ENCODE measurements at regions not wholly inside any gene's neighbourhood (a gene's known extent, or its start where the extent isn't known, plus 50 kb on each side); places are given as distances from the start of the nearest gene placed in this dataset.
"Not testable (repeated sequence)": the region's sequence is repeated elsewhere in the genome, so short reads cannot be mapped to it uniquely, and the experiment has no call there.

- DNase-seq (ENCODE audit: low read depth in 2 of 2), result no peak
These were observed 1307.2 kb downstream of the EFNA5 start for GRCh38 chr5:106363578-106363977.

GRCh38 chr5:106361905-106362304, 1308.8 kb downstream of the EFNA5 start:
- DNase-seq (ENCODE audit: low read depth in 2 of 2), result no peak

- no peak for DNase-seq (ENCODE audit: low read depth in 2 of 2)
These were observed 1339.3 kb downstream of the EFNA5 start for GRCh38 chr5:106331415-106331814.

- no peak for DNase-seq (ENCODE audit: low read depth in 2 of 2)
These were observed 1346.4 kb downstream of the EFNA5 start for GRCh38 chr5:106324356-106324755.

GRCh38 chr5:106321242-106321641, 1349.5 kb downstream of the EFNA5 start:
- DNase-seq (ENCODE audit: low read depth in 2 of 2), result no peak

GRCh38 chr5:106314221-106314824, 1356.4 kb downstream of the EFNA5 start:
- DNase-seq (ENCODE audit: low read depth in 2 of 2), result no peak

DNA sequence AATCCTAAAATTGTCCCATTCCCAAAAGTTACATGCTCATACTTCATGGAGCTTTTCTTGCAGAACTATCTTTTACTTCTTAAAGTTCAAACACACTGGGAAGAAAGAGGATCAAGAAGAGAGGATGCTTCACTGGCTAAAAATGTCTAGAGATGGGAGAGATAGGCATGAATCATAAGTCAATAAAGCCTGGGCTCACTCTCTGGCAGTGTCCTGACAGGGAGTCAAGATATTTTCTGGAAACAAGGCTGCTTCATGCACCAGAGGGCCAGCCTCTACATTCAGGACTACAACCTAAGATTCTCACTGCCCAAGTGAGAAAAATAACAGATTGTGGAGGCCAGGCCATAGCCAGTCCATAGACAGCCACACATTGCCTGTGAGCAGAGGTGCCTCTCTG, 1358.4 kb downstream of the EFNA5 start:
- no peak for DNase-seq (ENCODE audit: low read depth in 2 of 2)

GRCh38 chr5:106311230-106311915, 1359.4 kb downstream of the EFNA5 start:
- DNase-seq (ENCODE audit: low read depth in 2 of 2), result no peak

DNA sequence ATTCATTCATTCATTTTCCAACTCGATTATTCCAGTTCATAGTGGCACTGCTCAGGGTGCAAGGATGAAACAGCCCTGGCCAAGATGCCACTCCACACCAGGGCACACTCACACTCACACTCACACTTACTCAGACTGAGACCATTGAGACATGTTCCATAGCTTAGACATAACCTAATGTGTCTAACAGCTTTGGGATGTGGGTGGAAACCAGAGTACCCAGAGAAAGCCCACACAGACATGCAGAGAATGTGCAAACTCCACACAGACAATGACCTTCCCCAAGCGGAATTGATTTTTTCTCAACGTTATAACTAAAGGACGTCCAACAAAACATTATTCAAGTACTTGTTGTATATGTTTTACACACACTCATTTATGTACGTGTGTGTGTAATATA, 1363.5 kb downstream of the EFNA5 start:
- no peak for DNase-seq (ENCODE audit: low read depth in 2 of 2)

GRCh38 chr5:106306313-106307028, 1364.3 kb downstream of the EFNA5 start:
- DNase-seq (ENCODE audit: low read depth in 2 of 2), result no peak

- DNase-seq (ENCODE audit: low read depth in 2 of 2), result no peak
These were observed 1366.8 kb downstream of the EFNA5 start for GRCh38 chr5:106303911-106304310.

DNA sequence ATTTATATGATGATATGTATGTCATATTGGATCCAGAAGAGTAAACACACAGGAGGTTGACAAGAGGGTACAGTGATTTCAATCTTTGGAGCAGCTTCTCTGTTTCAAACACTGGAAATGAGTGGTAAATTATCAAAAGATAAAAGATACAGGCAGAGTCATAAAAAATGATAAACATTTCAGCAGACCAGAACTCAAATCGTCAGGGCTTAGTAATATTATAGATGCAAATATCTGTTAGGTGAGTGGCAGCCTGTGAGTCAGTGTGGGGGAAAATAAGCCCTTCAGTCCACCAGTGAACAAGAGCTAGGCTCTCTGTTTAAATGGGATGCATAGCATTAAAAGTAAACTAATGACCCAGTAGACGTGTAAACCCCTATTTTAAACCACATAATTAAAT, 1378.1 kb downstream of the EFNA5 start:
- DNase-seq (ENCODE audit: low read depth in 2 of 2), result no peak

GRCh38 chr5:106290841-106291240, 1379.9 kb downstream of the EFNA5 start:
- no peak for DNase-seq (ENCODE audit: low read depth in 2 of 2)

GRCh38 chr5:106288979-106289378, 1381.8 kb downstream of the EFNA5 start:
- DNase-seq (ENCODE audit: low read depth in 2 of 2), result no peak

DNA sequence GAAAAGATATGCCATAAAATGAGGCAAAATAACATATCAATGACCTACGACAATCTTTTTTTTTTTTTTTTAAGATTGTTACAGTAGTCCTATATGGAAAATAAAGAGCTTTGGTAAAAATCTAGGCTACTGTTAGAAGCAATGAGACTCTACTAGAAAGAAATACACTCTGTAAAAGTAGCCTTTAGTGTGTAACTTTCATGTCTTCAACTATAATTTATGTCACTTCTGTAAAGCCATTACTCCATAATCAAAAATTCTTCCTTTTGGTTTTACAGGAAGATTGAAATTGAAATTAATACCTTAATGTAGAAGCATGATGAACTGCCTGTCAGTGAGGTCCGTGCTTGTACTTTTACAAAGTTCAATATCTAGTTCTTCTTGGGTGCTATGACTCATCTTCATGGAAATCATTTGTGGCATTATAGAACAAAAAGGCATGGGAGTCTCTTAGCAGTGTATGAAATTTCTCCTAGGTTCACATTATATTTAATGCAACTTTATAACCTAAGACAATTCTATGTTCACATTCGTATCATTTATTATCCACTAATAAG, 1393.1 kb downstream of the EFNA5 start:
- no peak for DNase-seq (ENCODE audit: low read depth in 2 of 2)

GRCh38 chr5:106269252-106269843, 1401.4 kb downstream of the EFNA5 start:
- no peak for DNase-seq (ENCODE audit: low read depth in 2 of 2)

- no peak for DNase-seq (ENCODE audit: low read depth in 2 of 2)
These were observed 1403.5 kb downstream of the EFNA5 start for GRCh38 chr5:106267256-106267655.

DNA sequence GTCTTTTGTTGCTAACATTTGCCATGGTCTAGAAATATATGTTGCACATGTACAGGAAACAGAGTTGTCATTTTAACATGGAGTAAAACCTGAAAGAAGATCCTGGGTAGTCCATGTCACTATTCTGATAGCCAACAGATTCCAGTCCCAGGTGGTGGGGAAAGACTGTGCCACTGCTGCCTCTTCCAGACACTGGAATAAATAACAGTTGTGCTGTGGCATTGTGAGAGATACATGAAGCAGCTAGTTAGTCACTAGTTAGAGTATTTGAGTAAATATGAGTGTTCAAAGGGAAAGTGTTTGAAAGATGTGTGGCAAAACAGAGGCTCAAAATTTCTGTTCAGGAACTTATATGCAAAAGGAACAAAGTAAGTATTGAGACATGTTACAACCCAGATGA, 1408.3 kb downstream of the EFNA5 start:
- no peak for DNase-seq (ENCODE audit: low read depth in 2 of 2)

DNA sequence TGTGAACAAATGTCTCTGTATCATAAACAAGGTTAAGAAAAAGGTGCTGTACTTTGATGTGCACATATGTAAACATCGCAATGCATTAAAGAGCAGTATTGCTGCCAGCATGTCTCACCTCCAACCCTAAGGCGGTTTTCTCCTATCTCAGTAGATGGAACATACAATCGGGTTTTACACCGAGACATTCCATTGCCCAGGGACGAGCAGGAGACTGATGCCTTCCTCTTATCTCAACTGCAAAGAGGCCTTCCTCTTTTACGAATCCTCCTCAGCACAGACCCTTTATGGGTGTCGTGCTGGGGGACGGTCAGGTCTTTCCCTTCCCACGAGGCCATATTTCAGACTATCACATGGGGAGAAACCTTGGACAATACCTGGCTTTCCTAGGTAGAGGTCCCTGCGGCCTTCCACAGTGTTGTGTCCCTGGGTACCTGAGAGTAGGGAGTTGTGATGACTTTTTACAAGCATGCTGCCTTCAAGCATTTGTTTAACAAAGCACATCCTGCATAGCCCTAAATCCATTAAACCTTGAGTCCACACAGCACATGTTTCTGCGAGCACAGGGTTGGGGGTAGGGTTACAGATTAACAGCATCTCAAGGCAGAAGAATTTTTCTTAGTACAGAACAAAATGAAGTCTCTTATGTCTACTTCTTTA, 1411.2 kb downstream of the EFNA5 start:
- not testable (repeated sequence) for DNase-seq (ENCODE audit: low read depth in 2 of 2)

- no peak for DNase-seq (ENCODE audit: low read depth in 2 of 2)
These were observed 1412.1 kb downstream of the EFNA5 start for GRCh38 chr5:106258591-106259125.

GRCh38 chr5:106254784-106255183, 1416.0 kb downstream of the EFNA5 start:
- DNase-seq (ENCODE audit: low read depth in 2 of 2), result no peak
